ENCODE measurements at regions not wholly inside any gene's neighbourhood (a gene's known extent, or its start where the extent isn't known, plus 50 kb on each side); places are given as distances from the start of the nearest gene placed in this dataset.

- no peak for TF ChIP-seq CTCF (IDR thresholded peaks at IDR 0.05)
- TF ChIP-seq EP300 (IDR thresholded peaks at IDR 0.05), result no peak
- no peak for TF ChIP-seq POLR2A (IDR thresholded peaks at IDR 0.05)
Observed at GRCh38 chr12:88932457-88932856, 352.2 kb upstream of the KITLG start.

Measured in ovary (tissue), 3 donors.